ENCODE measurements at regions not wholly inside any gene's neighbourhood (a gene's known extent, or its start where the extent isn't known, plus 50 kb on each side); places are given as distances from the start of the nearest gene placed in this dataset.

DNA sequence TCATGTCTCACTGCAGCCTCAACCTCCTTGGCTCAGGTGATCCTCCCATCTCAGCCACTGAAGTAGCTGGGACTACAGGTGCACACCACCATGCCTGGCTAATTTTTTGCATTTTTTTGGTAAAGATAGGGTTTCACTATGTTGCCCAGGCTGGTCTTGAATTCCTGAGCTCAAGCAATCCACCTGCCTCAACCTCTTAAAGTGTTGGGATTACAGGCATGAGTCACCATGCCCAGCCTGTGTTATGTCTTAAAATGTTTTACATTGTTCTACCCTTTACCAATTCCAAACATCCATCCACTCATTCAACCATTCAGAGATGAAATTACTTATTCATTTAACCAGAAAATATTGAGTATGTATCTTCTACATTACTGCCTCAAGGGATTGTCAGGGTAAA, 111.6 kb upstream of the BTG1 start:
- H3K4me3 ChIP-seq (ENCODE audit: low read depth in 2 of 2, low read length in 1 of 2), result no peak overlapping the region
- no peaks in the 10 kb centered on the region for H3K9me3 ChIP-seq
- no peaks in the 10 kb centered on the region for H3K79me2 ChIP-seq (ENCODE audit: insufficient read depth)
- no peak overlapping the region for H3K9ac ChIP-seq
- no peak overlapping the region for H2AFZ ChIP-seq (ENCODE audit: low read depth)
- H3K4me2 ChIP-seq, result no peak overlapping the region
- TF ChIP-seq, protein P1, sequence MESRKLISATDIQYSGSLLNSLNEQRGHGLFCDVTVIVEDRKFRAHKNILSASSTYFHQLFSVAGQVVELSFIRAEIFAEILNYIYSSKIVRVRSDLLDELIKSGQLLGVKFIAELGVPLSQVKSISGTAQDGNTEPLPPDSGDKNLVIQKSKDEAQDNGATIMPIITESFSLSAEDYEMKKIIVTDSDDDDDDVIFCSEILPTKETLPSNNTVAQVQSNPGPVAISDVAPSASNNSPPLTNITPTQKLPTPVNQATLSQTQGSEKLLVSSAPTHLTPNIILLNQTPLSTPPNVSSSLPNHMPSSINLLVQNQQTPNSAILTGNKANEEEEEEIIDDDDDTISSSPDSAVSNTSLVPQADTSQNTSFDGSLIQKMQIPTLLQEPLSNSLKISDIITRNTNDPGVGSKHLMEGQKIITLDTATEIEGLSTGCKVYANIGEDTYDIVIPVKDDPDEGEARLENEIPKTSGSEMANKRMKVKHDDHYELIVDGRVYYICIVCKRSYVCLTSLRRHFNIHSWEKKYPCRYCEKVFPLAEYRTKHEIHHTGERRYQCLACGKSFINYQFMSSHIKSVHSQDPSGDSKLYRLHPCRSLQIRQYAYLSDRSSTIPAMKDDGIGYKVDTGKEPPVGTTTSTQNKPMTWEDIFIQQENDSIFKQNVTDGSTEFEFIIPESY (IDR thresholded peaks at IDR 0.05; ENCODE audit: borderline replicate concordance, low read depth), result no peak
- TF ChIP-seq TEAD4 (IDR thresholded peaks at IDR 0.05; ENCODE audit: borderline replicate concordance, insufficient read depth) (no peak), USF1 (IDR thresholded peaks at IDR 0.05; ENCODE audit: borderline replicate concordance, low read depth) (no peak), FOSL2 (IDR thresholded peaks at IDR 0.05; ENCODE audit: borderline replicate concordance, low read depth) (no peak), GABPA (IDR thresholded peaks at IDR 0.05; ENCODE audit: low read depth) (no peak), NFIC (IDR thresholded peaks at IDR 0.05; ENCODE audit: borderline replicate concordance) (no peak), RAD21 (IDR thresholded peaks at IDR 0.05; ENCODE audit: low read length) (no peak), ELF1 (IDR thresholded peaks at IDR 0.05) (no peak), SMC3 (IDR thresholded peaks at IDR 0.05; ENCODE audit: low read depth, low read length) (no peak)
- TF ChIP-seq, protein P2, sequence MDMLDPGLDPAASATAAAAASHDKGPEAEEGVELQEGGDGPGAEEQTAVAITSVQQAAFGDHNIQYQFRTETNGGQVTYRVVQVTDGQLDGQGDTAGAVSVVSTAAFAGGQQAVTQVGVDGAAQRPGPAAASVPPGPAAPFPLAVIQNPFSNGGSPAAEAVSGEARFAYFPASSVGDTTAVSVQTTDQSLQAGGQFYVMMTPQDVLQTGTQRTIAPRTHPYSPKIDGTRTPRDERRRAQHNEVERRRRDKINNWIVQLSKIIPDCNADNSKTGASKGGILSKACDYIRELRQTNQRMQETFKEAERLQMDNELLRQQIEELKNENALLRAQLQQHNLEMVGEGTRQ (IDR thresholded peaks at IDR 0.05; ENCODE audit: borderline replicate concordance, low read depth, low read length), result no peak
- POLR2A ChIA-PET, result no interaction called here
- no peaks in the 10 kb centered on the region for H3F3A ChIP-seq (replicated peaks; ENCODE audit: insufficient read depth)
- H3K36me3 ChIP-seq (replicated peaks in 1 of 2; ENCODE audit: control insufficient read depth in 1 of 2, insufficient read depth in 2 of 2, low read length in 1 of 2), result no peaks in the 10 kb centered on the region
- no peaks in the 10 kb centered on the region for H4K20me1 ChIP-seq (ENCODE audit: insufficient read depth)
- no peaks in the 10 kb centered on the region for H3K27me3 ChIP-seq (ENCODE audit: insufficient read depth)
- no peaks in the 10 kb centered on the region; a peak in 1 of 4 replicates for H3K4me1 ChIP-seq (ENCODE audit: control insufficient read depth in 1 of 2, insufficient read depth in 2 of 2, low read depth in 1 of 2, low read length in 1 of 2)
- CTCF ChIA-PET, result no interaction called here
- H3K9me2 ChIP-seq, result no peaks in the 10 kb centered on the region
- no peak for DNase-seq
- no peak overlapping the region for H3K27ac ChIP-seq (ENCODE audit: low read depth in 2 of 2, low read length in 1 of 2)

DNA sequence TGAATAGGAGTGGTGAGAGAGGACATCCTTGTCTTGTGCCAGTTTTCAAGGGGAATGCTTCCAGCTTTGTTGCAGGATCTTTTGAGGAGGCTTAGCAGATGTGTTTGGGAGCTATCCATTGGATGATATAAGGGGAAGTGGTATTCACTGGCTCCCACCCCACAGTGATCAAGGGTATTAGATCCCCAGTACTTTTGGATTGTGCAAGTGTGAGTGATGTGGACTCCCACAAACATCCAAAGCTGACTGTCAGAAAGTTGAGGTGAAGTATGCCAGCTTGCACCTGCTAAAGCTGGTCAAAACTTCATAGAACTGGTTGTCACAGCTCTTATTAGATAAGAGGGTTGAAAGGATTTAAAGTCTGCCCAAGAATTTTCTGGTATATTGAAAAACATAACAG, 110.1 kb upstream of the BTG1 start:
- H3K4me2 ChIP-seq, result no peak overlapping the region
- DNase-seq, result no peak
- H3K79me2 ChIP-seq (ENCODE audit: insufficient read depth), result no peaks in the 10 kb centered on the region
- ChIA-PET POLR2A (interaction anchor here (1.1 kb wide), 1 partner anchor 110 kb away, joined by 3 read pairs; the partner anchor contains the start of gene BTG1), CTCF (interaction anchor here (0.9 kb wide), 1 partner anchor 9 kb away, joined by 3 read pairs; no protein-coding TSS in a partner anchor)
- H3K9ac ChIP-seq, result no peak overlapping the region
- H3K4me3 ChIP-seq (ENCODE audit: low read depth in 2 of 2, low read length in 1 of 2), result no peak overlapping the region
- no peak overlapping the region for H3K27ac ChIP-seq (ENCODE audit: low read depth in 2 of 2, low read length in 1 of 2)
- H2AFZ ChIP-seq (ENCODE audit: low read depth), result no peak overlapping the region
- H3F3A ChIP-seq (replicated peaks; ENCODE audit: insufficient read depth), result no peaks in the 10 kb centered on the region
- no peaks in the 10 kb centered on the region for H3K4me1 ChIP-seq (ENCODE audit: control insufficient read depth in 1 of 2, insufficient read depth in 2 of 2, low read depth in 1 of 2, low read length in 1 of 2)
- H3K9me3 ChIP-seq, result no peaks in the 10 kb centered on the region
- H4K20me1 ChIP-seq (ENCODE audit: insufficient read depth), result no peaks in the 10 kb centered on the region
- no peaks in the 10 kb centered on the region for H3K36me3 ChIP-seq (replicated peaks in 1 of 2; ENCODE audit: control insufficient read depth in 1 of 2, insufficient read depth in 2 of 2, low read length in 1 of 2)
- no peaks in the 10 kb centered on the region for H3K9me2 ChIP-seq
- TF ChIP-seq NFIC (IDR thresholded peaks at IDR 0.05; ENCODE audit: borderline replicate concordance) (no peak), GATA2 (CRISPR knock-in tag; IDR thresholded peaks at IDR 0.05) (no peak), SMC3 (IDR thresholded peaks at IDR 0.05; ENCODE audit: low read depth, low read length) (no peak), FOXM1 (IDR thresholded peaks at IDR 0.05; ENCODE audit: low read depth) (no peak)
- no peaks in the 10 kb centered on the region for H3K27me3 ChIP-seq (ENCODE audit: insufficient read depth)
